ENCODE measurements at regions not wholly inside any gene's neighbourhood (a gene's known extent, or its start where the extent isn't known, plus 50 kb on each side); places are given as distances from the start of the nearest gene placed in this dataset.

DNA sequence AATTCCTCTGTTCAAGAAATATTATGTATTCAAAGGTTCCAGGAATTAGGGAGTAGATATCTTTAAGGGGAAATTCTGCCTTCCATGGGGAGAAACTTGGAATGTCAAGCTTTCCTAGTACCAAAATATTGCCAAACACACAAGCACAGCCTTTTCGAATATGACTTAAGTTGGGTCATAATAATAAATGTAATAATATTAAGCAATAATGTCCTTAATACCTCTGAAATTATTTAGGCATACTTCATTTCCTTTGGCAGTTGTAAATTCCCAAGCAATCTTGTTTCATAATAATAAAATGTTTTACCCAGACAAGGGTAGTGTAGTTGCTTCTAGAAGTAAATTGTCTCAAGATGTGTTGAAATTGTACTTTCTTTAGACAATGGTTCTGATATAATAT, 630.3 kb upstream of the CDH18 start:
- TF ChIP-seq POLR2A (IDR thresholded peaks at IDR 0.05): no peak
- TF ChIP-seq, protein P1, sequence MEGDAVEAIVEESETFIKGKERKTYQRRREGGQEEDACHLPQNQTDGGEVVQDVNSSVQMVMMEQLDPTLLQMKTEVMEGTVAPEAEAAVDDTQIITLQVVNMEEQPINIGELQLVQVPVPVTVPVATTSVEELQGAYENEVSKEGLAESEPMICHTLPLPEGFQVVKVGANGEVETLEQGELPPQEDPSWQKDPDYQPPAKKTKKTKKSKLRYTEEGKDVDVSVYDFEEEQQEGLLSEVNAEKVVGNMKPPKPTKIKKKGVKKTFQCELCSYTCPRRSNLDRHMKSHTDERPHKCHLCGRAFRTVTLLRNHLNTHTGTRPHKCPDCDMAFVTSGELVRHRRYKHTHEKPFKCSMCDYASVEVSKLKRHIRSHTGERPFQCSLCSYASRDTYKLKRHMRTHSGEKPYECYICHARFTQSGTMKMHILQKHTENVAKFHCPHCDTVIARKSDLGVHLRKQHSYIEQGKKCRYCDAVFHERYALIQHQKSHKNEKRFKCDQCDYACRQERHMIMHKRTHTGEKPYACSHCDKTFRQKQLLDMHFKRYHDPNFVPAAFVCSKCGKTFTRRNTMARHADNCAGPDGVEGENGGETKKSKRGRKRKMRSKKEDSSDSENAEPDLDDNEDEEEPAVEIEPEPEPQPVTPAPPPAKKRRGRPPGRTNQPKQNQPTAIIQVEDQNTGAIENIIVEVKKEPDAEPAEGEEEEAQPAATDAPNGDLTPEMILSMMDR (IDR thresholded peaks at IDR 0.05 in 4 of 5, conservative IDR thresholded peaks at IDR 0.05 in 1 of 5): no peak
- Histone ChIP-seq H3K4me1 (no peaks in the 10 kb centered on the region), H3K4me3 (no peak overlapping the region), H3K27ac (no peak overlapping the region), H3K27me3 (no peaks in the 10 kb centered on the region), H3K9me3 (no peaks in the 10 kb centered on the region), H3K36me3 (no peaks in the 10 kb centered on the region)
- in situ Hi-C loops (cut with MboI; ENCODE audit: low sequenced_read_pairs in 4 of 4) (no loop called here), intact Hi-C loops (cut with DNase I; ENCODE audit: low total_unique reads) (no loop called here)
- DNase-seq (no peak), ATAC-seq (peak; percentile 62 to 79)

DNA sequence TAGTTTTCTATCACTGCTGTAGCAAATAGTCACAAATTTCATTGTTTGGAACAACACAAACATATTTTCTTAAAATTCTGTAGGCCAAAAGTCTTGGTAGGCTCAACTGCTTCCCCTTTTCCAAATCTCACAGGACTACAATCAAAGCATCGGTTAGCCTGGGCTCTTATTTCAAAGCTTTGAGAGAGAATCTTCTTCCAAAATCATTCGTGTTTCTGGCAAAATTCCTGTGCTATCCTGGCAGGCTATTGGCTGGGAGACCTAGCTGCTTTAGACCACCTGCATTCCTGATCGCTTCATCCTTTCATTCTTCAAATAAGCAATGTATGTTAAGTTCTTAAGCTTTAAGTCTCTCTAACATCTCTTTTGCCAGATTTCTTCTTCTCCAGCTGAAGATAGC, 629.8 kb upstream of the CDH18 start:
- Histone ChIP-seq H3K4me1 (no peaks in the 10 kb centered on the region), H3K36me3 (no peaks in the 10 kb centered on the region), H3K27ac (peak overlapping the region in 1 of 4 donors; percentile 4), H3K4me3 (no peak overlapping the region), H3K9me3 (no peaks in the 10 kb centered on the region), H3K27me3 (no peaks in the 10 kb centered on the region)
- in situ Hi-C loops (cut with MboI; ENCODE audit: low sequenced_read_pairs in 4 of 4) (no loop called here), intact Hi-C loops (cut with DNase I; ENCODE audit: low total_unique reads) (no loop called here)
- no peak for DNase-seq
- no peak for ATAC-seq
- TF ChIP-seq POLR2A (IDR thresholded peaks at IDR 0.05): no peak
- TF ChIP-seq, protein P1 (IDR thresholded peaks at IDR 0.05 in 4 of 5, conservative IDR thresholded peaks at IDR 0.05 in 1 of 5): no peak

DNA sequence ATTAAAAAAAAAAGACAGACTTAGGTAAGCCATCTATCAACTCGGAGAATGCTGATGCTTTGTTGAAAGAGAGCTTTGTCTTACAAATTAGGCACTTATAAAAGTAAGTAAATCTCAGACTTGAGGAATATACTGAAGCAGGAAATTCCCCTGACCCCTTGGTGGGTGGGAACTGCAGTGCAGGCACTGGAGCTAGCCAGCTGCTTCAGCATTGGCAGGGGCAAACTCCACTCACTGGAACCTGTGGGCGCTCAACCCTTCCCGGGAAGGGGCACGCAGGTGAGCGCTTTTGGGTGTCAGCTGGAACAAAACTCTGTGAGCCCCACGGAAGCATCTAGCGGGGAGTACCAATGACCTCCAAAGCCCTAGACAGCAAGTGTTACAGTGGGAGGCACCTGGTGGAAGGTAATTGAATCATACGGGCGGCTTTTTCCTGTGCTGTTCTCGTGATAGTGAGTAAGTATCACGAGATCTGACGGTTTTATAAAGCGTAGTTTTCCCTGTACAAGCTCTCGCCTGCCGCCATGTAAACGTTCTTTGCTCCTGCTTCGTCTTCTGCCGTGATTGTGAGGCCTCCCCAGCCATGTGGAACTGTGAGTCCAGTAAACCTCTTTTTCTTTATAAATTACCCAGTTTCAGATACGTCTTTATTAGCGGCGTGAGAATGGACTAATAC, 628.0 kb upstream of the CDH18 start:
- Histone ChIP-seq H3K27me3 (no peaks in the 10 kb centered on the region), H3K9me3 (no peaks in the 10 kb centered on the region), H3K27ac (no peak overlapping the region), H3K36me3 (no peaks in the 10 kb centered on the region), H3K4me1 (no peaks in the 10 kb centered on the region), H3K4me3 (no peak overlapping the region)
- DNase-seq: no peak
- in situ Hi-C loops (cut with MboI; ENCODE audit: low sequenced_read_pairs in 4 of 4) (no loop called here), intact Hi-C loops (cut with DNase I; ENCODE audit: low total_unique reads) (no loop called here)
- ATAC-seq: no peak
- TF ChIP-seq, protein P1 (IDR thresholded peaks at IDR 0.05 in 4 of 5, conservative IDR thresholded peaks at IDR 0.05 in 1 of 5): no peak
- no peak for TF ChIP-seq POLR2A (IDR thresholded peaks at IDR 0.05)

DNA sequence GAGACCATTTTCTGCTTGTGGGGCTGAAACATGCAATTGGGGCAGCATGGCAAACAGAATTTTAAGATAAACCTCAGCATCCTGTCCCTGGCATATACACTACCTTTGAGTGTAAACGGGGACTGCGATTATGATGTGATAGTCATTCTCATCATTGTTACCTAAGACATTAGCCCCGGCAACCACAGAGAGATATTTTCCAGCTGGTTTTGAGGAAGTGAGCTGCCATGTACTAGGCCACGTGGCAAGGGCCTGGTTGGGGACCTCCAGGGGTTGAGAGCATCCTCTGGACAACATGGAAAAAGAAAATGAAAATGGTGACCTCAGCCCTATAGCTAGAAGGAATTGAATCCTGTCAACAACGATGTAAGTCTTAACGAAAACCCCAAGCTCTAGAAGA, 623.6 kb upstream of the CDH18 start:
- intact Hi-C loops (cut with DNase I; ENCODE audit: low total_unique reads) (no loop called here), in situ Hi-C loops (cut with MboI; ENCODE audit: low sequenced_read_pairs in 4 of 4) (no loop called here)
- ATAC-seq: no peak
- no peaks in the 10 kb centered on the region for H3K4me1 ChIP-seq
- TF ChIP-seq POLR2A (IDR thresholded peaks at IDR 0.05): no peak
- TF ChIP-seq, protein P1 (IDR thresholded peaks at IDR 0.05 in 4 of 5, conservative IDR thresholded peaks at IDR 0.05 in 1 of 5): no peak
- no peak overlapping the region for H3K27ac ChIP-seq
- DNase-seq: no peak
- no peak overlapping the region for H3K4me3 ChIP-seq
- H3K27me3 ChIP-seq: no peaks in the 10 kb centered on the region
- H3K36me3 ChIP-seq: no peaks in the 10 kb centered on the region
- H3K9me3 ChIP-seq: no peaks in the 10 kb centered on the region

DNA sequence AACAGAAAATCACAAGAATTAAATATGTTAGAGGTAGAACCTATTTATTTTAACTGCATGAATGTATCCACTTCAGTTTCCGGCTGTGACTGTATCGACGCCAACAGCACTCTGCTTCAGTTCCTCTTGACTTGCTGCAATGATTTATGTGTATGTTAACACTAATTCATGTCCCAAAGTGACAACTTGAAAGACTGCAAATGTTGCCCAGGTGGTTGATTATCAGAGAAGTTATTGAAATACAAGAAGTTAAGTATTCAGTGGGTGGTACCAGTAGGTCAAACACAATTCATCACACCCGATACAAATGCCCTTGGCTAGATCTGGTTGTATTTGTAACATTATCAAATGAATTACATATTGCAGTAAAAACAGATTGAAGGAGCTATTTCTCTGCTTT, 622.7 kb upstream of the CDH18 start:
- H3K4me1 ChIP-seq: no peaks in the 10 kb centered on the region
- no peaks in the 10 kb centered on the region for H3K9me3 ChIP-seq
- intact Hi-C loops (cut with DNase I; ENCODE audit: low total_unique reads): no loop called here
- no peak overlapping the region for H3K27ac ChIP-seq
- DNase-seq (no peak), ATAC-seq (no peak)
- H3K27me3 ChIP-seq: no peaks in the 10 kb centered on the region
- no peak overlapping the region for H3K4me3 ChIP-seq
- in situ Hi-C loops (cut with MboI; ENCODE audit: low sequenced_read_pairs in 4 of 4): no loop called here
- TF ChIP-seq, protein P1 (IDR thresholded peaks at IDR 0.05 in 4 of 5, conservative IDR thresholded peaks at IDR 0.05 in 1 of 5): no peak
- no peak for TF ChIP-seq POLR2A (IDR thresholded peaks at IDR 0.05)
- no peaks in the 10 kb centered on the region for H3K36me3 ChIP-seq
